ENCODE measurements at regions not wholly inside any gene's neighbourhood (a gene's known extent, or its start where the extent isn't known, plus 50 kb on each side); places are given as distances from the start of the nearest gene placed in this dataset.

DNA sequence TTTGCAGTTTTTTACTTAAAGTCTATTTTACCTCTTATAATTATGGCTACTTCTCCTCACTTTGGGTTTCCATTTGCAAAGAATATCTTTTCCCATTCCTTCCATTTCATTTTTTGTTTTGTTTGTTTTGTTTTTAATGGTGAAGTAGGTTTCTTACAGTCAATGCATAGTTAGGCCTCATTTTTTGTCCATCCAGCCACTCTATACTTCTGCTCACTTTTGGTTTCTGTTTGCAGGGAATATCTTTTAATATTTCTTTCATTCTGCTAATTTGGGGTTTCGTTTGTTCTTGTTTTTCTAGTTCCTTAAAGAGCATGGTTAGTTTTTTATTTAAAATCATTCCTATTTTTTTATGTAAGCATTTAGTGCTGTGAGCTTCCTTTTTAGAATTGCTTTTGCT lies 339.4 kb downstream of the GRB14 start:
- 48 to 71% (median 57%) methylated on average over 1 of the region's 1 CpG for WGBS, 5 donors
- no peaks in the 10 kb centered on the region for H3K36me3 ChIP-seq
- H3K27ac ChIP-seq: no peak overlapping the region
- no peak for TF ChIP-seq POLR2AphosphoS5 (IDR thresholded peaks at IDR 0.05)
- no peak for TF ChIP-seq CTCF (IDR thresholded peaks at IDR 0.05 in 8 of 11, conservative IDR thresholded peaks at IDR 0.05 in 3 of 11)
- TF ChIP-seq POLR2A (IDR thresholded peaks at IDR 0.05): no peak
- intact Hi-C loops (cut with DNase I; ENCODE audit: low total_unique reads): no loop called here
- no peak for DNase-seq
- no peaks in the 10 kb centered on the region for H3K4me1 ChIP-seq
- no peak overlapping the region for H3K4me3 ChIP-seq
- no peaks in the 10 kb centered on the region for H3K27me3 ChIP-seq (replicated peaks in 1 of 7)
- H3K9me3 ChIP-seq: peaks cover 0 to 10% (median 0%) of the 10 kb centered on the region in 8 donors

GRCh38 chr2:164275659-164276058 lies 345.6 kb downstream of the GRB14 start:
- Histone ChIP-seq H3K4me1 (no peaks in the 10 kb centered on the region), H3K4me3 (no peak overlapping the region), H3K27ac (no peak overlapping the region), H3K9me3 (peaks cover 0 to 18% (median 2%) of the 10 kb centered on the region in 8 donors), H3K36me3 (no peaks in the 10 kb centered on the region), H3K27me3 (replicated peaks in 1 of 7) (no peaks in the 10 kb centered on the region)
- intact Hi-C loops (cut with DNase I; ENCODE audit: low total_unique reads): no loop called here
- TF ChIP-seq POLR2AphosphoS5 (IDR thresholded peaks at IDR 0.05): no peak
- no peak for TF ChIP-seq CTCF (IDR thresholded peaks at IDR 0.05 in 8 of 11, conservative IDR thresholded peaks at IDR 0.05 in 3 of 11)
- no peak for TF ChIP-seq POLR2A (IDR thresholded peaks at IDR 0.05)
- no peak for DNase-seq

- H3K4me1 ChIP-seq: no peaks in the 10 kb centered on the region
- WGBS, 5 donors: 53 to 97% (median 68%) methylated on average over 2 of the region's 2 CpGs
These were observed 360.8 kb downstream of the GRB14 start for GRCh38 chr2:164260506-164260905.

GRCh38 chr2:164257742-164258141 lies 363.5 kb downstream of the GRB14 start:
- Histone ChIP-seq H3K36me3 (no peaks in the 10 kb centered on the region), H3K4me3 (no peak overlapping the region), H3K27ac (no peak overlapping the region), H3K9me3 (peaks cover 0 to 4% (median 0%) of the 10 kb centered on the region in 8 donors), H3K4me1 (no peaks in the 10 kb centered on the region), H3K27me3 (replicated peaks in 1 of 7) (no peaks in the 10 kb centered on the region)
- DNase-seq: no peak
- intact Hi-C loops (cut with DNase I; ENCODE audit: low total_unique reads): no loop called here
- TF ChIP-seq POLR2AphosphoS5 (IDR thresholded peaks at IDR 0.05) (no peak), CTCF (IDR thresholded peaks at IDR 0.05 in 8 of 11, conservative IDR thresholded peaks at IDR 0.05 in 3 of 11) (no peak), POLR2A (IDR thresholded peaks at IDR 0.05) (no peak)
- 71 to 81% (median 75%) methylated on average over 3 of the region's 3 CpGs for WGBS, 5 donors

More at GRCh38 chr2:164260506-164260905, 360.8 kb downstream of the GRB14 start:
- H3K36me3 ChIP-seq: no peaks in the 10 kb centered on the region
- no peak overlapping the region for H3K4me3 ChIP-seq
- no peak overlapping the region for H3K27ac ChIP-seq
- TF ChIP-seq CTCF (IDR thresholded peaks at IDR 0.05 in 8 of 11, conservative IDR thresholded peaks at IDR 0.05 in 3 of 11) (no peak), POLR2A (IDR thresholded peaks at IDR 0.05) (no peak), POLR2AphosphoS5 (IDR thresholded peaks at IDR 0.05) (no peak)
- H3K9me3 ChIP-seq: peaks cover 0 to 4% (median 0%) of the 10 kb centered on the region in 8 donors
- DNase-seq: no peak
- intact Hi-C loops (cut with DNase I; ENCODE audit: low total_unique reads): no loop called here
- H3K27me3 ChIP-seq (replicated peaks in 1 of 7): no peaks in the 10 kb centered on the region

All from spleen (tissue), 11 donors.